Spleen (tissue), 3 donors: ENCODE measurements at regions not wholly inside any gene's neighbourhood (a gene's known extent, or its start where the extent isn't known, plus 50 kb on each side); places are given as distances from the start of the nearest gene placed in this dataset.

Experiments
- POLR2A ChIP-seq, 3 donors: fragments of 450-650 bp; IDR thresholded peaks; one replicate each; pipeline ENCODE4 v1.5.1; 2017; ENCODE audit warnings: antibody characterized with exemption in 3 of 3, mild to moderate bottlenecking in 1 of 3
- POLR2AphosphoS5 ChIP-seq, 3 donors: sonication (generic); formaldehyde crosslinking; IDR thresholded peaks; one replicate each; pipeline ENCODE4 v1.5.1; 2017; ENCODE audit warnings: antibody characterized with exemption in 3 of 3

- no peak for TF ChIP-seq POLR2AphosphoS5 (IDR thresholded peaks at IDR 0.05)
- no peak for TF ChIP-seq POLR2A (IDR thresholded peaks at IDR 0.05)
These were observed 253.4 kb upstream of the RPL38 start for GRCh38 chr17:73949903-73950592.
